Fibroblast of skin of right biceps (primary cell): ENCODE measurements at regions not wholly inside any gene's neighbourhood (a gene's known extent, or its start where the extent isn't known, plus 50 kb on each side); places are given as distances from the start of the nearest gene placed in this dataset.

Source experiments
- DNase-seq: peaks from one replicate; pipeline ENCODE4 v3.0.0-alpha.2; 2013

DNA sequence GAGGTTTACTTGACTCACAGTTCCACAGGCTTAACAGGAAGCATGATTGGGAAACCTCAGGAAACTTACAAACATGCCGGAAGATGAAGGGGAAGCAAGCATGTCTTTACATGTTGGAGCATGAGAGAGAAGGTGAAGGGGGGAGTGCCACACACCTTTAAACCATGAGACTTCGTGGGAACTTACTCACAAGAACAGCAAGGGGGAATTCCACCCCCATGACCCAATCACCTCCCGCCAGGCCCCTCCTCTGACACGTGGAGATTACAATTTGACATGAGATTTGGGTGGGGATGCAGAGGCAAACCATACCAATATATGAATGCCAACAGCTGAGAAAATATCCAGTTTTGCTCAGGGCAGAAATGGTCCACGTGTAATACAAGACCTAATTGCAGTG is 518.6 kb downstream of the VRK1 start:
- DNase-seq: no peak

DNA sequence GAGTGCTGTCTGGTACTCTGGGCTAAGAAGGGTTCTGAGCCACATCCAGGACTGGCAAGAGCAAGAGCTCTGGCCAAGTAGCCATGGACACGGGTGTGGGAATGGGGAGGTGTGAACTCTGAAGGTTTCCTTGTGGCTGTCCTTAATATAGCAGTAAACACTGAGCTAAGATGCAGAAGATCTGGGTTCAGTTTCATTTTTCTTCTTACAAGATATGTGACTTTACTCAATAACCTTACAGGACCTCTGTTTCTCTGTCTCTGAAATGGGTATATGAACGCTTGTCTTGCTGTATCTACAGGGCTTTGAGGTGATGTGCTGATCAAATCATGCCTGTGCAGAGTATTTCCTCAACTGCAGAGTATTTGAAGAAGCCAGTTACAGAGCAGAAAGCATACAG is 521.2 kb downstream of the VRK1 start:
- DNase-seq: no peak

DNA sequence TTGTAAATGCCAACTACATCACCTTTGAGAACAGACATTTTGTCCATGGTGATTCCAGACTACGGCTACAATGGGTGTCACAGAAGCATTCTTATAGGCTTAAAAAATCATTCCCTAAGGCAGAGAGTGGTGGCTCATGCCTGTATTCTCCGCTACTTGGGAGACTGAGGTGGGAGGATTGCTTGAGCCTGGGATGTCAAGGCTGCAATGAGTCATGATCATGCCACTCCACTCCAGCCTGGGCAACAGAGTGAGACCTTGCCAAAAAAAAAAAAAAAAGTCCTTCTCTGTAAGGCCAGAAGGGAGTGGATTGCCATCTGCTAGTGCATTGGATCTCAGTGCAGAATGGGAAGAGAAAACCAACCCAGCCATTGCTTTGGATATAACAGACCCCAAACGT is 522.5 kb downstream of the VRK1 start:
- no peak for DNase-seq

DNA sequence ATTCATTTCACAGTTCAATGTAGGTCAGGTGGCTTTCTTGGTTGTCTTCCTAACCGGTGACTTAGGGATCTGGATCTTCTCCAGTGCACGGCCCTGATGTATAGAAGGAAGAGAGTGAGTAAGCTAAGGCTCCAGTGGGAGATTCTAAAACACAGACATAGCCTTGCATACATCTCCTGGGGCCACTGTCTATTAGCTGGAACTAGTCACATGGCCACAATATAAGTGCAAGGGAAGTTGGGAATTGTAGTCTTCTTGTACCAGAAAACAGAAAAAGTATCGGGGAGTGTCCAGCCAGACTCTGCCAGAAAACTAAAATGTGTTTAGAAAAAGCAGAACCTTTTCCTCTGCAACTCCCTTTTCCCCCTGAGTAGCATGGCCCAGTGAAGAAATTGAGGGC is 531.6 kb downstream of the VRK1 start:
- DNase-seq: no peak

DNA sequence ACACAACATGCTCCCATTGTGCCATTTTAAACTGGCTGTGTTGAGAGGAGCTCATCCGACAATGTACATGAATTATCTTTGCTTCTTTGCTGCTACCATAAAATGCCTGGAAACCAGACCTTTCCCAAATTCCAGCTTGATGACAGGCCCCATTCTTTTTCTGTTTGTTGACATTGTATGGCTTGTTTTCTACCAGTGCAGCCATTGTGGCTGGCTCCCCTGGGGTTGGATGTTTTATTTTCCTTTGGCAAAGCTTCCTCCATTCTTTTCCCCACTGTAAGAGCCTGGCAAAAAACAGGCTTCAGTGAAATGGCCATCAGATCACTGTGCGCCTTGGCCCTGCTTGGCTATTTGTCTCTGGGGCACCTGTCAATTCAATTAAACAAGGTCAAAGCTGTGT is 532.5 kb downstream of the VRK1 start:
- no peak for DNase-seq

DNA sequence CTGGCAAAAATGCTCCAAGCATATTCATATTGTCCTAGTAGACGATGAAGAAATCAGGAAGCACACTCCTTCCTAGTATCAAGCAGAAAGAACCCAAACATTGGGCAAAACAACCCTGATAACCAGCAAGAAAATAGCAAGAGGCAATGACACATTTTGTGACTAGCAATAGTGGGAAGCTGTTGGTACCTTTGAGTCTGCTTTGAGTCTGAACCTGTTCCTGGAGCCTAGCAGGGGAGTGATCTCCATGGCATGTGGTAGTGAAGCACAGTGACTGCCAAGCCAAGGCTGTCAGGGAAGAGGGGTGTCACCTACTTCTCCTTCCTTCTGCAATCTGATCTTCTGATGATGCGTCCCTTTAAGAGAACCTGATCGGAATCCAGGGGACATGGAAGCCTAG is 533.9 kb downstream of the VRK1 start:
- DNase-seq: no peak

- DNase-seq: no peak
These were observed 534.3 kb downstream of the VRK1 start for GRCh38 chr14:97331526-97331925.

DNA sequence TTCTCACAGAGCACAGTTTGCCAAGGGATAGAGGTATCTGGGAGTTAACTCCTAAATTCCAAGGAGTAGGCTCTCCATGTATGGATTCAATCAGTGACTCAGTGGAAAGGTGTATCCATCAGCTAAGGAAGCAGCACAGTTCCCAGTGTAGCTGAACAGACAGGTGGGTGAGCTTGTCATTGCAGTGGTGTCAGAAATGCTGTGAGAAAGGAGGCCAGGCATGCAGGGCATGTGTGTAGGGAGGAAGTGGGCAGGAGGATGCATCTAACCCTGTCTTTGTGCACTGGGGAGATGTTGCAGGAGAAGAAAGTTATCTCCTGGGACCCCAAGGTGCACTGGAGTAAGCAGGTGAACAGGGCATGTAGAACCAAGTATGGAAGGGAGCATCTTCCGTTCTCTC is 539.0 kb downstream of the VRK1 start:
- no peak for DNase-seq

DNA sequence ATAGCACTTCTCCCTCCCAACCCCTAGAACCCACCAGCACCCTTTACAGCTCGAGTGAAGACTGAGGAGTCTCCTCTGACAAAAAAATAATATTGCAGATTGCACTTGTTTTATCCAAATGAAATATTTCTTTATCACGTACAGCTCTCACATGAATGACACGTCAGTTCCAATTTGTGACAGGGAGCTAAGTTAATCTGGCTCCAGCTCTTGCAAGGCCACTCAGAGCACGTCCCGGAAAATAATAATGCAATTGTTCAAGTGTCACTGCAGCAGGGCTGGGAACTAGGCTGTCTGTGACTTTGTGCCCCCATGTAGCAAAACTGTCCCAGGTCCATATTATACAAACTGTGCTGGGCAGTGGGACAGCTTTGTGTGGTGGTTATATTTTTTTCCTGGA is 539.6 kb downstream of the VRK1 start:
- DNase-seq: no peak

- no peak for DNase-seq
These were observed 540.1 kb downstream of the VRK1 start for GRCh38 chr14:97337267-97337666.

DNA sequence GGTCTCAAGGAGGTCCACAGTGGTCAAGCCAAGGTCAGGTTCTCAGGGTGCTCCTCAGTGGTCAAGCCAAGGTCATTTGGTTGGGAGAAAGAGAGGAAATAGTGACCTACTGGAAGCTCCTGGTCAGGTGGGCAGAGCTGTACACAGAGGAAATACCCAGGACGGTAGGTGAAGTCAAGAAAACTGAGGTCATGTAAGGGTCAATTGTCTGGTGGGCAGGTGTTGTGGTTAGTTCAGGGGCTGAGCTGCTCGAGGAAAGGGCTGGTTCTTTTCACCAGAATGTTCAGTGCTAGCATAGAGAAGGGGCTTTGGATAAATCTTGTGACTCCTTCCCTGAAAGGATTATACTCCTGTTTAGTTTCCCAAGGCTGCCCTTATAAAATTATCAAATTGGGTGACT is 540.5 kb downstream of the VRK1 start:
- no peak for DNase-seq

DNA sequence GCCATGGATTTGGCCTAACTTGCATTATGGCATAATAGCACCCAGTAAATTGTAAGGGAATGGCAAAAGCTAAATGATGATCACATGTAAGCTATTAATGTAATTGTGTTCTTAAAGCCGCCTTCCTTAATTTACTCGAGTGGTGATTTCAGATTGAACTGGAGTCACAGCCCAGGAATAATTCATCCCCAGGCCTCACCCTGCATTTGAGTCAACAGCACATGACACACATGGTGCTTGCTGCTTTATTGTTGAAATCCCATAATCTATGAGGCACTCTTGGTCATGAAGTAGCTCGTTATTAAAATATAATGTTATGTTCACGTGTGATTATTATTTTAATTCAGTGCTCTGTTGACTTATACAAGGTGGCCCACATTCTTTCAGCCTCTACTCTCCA is 547.5 kb downstream of the VRK1 start:
- no peak for DNase-seq

DNA sequence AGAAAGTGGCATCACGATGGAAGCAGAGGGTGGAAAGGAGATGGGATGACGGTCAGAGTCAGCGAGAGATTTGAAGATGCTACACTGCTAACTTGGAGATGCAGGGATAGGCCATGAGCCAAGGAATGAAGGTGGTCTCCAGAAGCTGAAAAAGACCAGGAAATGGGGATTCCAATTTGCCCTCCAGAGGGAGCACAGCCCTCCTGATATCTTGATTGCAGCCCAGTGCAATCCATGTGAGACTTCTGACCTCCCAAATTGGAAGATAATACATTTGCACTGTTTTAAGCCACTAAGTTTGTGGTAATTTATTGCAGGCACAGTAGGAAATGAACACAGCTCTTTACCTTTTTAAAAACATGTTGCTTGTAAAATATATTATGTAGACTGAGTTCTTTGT is 549.5 kb downstream of the VRK1 start:
- DNase-seq: no peak

DNA sequence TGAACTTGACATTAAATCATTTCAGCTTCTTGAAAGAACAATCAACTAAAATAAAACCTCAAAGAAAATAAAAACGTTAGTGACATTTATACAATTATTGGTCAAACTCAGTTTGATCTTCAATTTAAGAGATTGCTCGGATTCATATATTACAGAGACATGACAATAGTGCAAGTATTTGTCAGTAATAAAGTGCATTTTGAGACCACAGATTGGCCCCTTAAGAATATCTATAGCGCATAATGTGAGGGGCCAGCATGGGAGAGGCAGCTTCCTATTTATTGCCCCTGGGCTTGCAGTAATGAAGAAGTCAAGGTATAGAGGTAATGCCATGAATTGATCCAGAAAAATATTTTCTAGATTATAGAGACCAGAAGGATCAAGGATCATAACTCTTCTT is 552.3 kb downstream of the VRK1 start:
- no peak for DNase-seq

DNA sequence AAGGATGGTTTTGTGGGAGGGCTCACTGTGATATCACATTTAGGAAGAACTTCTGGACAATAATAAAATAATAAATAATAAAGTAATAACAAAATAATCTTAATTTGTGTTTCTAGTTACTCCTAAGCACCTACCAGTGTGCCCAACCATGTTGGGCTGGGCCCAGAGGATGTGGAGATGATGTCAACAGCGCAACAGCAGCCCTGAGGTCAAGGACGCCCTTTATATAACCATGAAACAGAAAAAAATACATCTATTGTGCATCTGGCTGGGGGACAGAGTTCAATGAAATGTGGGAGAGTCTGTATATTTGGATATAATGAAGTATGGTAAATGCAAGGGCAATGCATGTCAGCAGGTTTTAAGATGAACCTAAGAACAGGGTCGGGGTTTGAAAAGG is 552.8 kb downstream of the VRK1 start:
- no peak for DNase-seq

GRCh38 chr14:97350415-97350814 is 553.2 kb downstream of the VRK1 start:
- no peak for DNase-seq

GRCh38 chr14:97350894-97351731 is 553.9 kb downstream of the VRK1 start:
- DNase-seq: no peak

DNA sequence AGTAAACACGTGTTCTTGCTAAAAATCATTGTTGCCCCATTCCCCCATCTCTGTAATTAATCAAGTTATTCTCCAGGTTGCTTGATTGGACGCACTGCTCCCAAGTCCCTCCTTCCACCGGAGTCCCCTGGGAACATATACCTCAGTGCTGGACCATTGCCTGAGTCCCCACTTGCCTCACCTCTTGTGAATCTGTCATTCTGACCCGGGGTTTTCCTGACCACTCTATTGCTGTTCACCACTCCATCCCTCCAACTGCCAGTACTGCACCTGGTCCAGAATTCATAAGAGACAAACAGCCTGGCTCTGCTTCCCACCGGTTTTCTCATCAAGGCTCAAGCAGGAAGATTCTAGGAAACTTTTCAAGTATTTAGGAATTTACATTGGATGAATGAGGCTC is 555.9 kb downstream of the VRK1 start:
- DNase-seq: no peak

DNA sequence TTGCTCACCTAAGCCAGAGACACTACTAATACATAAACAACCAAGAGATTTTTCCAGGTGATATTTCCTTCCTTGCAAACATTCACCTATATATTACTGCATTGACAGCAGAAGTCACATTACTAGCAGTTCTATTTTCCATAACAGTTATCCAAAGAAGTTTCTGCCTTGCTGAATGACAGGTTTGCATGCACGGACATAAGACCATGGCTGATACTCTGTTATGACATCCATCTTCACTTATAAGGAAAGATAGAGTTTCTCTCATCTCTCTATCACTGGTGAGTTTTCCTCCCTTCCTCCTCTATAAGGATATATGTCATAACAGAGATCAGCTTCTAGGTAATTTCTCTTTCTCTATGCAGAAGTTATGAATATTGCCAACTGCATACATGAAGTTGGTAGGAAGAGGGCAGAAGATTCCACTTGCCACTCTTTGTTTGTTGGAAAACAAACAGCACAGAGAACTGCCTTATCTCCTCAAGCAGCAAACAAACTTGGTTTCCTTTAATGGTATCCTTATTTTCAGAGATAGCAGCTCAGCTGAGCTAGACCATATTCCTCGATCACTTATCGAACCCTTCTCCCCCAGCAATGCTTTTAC is 557.0 kb downstream of the VRK1 start:
- no peak for DNase-seq

GRCh38 chr14:97359341-97359740 is 562.2 kb downstream of the VRK1 start:
- DNase-seq: no peak

DNA sequence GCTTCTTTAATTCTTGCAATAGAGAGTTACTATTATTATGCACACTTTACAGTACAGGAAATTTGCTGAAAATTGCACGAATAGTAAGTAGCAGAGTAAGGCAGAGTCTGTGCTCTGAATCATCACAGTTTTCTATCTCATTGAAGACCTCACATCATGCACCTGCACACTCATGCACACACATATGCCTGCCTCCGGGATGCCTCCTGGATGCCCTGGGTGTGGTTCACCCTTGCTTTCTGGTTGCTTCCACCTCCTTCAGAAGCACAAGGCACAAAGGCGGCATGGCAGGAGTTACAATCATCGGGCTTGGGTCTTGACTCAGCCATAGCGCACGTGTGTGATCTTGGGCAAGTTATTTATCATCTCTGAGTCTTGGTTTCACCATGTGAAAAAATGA is 564.0 kb downstream of the VRK1 start:
- no peak for DNase-seq

DNA sequence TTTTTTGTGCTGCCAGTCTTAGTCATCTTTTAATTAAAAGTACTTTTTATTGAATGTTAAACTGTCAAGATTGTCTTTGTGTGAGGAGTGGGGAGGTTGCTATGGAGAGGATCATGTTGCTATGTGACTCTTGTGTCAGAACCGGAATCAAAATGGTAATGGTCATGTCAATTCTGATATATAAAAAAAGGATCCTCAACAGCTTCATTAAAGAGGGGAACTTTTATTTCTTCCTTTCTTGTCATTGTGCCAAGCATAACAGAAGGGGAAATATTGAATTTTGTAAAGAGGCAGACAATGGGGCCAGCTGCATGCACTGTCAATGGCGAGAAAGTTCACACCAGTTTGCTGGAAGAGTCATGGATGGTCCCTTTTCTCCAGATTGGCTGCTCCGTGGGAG is 564.8 kb downstream of the VRK1 start:
- DNase-seq: no peak

DNA sequence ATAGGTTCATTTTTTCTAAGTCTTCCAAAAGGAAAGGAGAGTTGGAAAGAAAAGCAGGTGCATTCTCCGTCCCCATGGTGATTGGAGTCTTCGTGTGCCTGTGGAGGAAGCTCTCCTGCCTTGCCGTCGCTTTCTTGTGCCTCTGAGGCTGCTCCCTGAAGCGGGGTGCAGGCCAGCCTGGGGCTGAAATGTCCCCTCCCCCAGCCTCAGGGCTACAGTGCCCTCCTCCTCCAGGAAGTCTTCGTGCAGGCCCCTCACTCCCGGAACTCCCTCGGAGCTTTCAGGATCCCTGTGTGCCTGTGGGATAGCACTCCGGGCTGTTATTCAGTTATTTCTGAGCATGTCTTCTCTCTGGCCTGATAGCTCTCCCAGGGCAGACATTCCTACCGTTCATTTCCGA is 569.2 kb downstream of the VRK1 start:
- no peak for DNase-seq

GRCh38 chr14:97367278-97367677 is 570.1 kb downstream of the VRK1 start:
- DNase-seq: no peak

DNA sequence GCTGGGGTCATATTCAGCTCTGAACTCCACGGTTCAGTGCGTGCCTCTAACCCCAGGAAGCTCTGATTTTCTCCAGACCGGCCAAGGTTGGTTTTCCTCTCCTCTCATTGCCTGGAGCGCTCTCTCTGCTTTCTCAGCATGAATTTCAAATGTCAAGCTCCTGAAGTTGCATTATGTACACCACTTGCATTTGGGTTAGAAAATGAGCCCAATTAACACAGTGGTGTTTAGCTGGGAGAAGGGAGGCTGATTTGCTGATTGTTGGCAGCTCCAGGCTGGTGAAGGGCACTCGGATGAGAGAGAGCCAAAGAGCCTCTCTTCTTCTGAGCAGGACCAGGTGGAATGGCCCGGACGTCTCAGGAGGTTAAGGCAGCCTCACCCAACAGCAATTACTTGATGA is 570.9 kb downstream of the VRK1 start:
- DNase-seq: no peak
